Activated T-cell treated with anti-CD3 and anti-CD28 coated beads for 24 hours (primary cell): ENCODE measurements at regions not wholly inside any gene's neighbourhood (a gene's known extent, or its start where the extent isn't known, plus 50 kb on each side); places are given as distances from the start of the nearest gene placed in this dataset.

ENCODE experiments used
- DNase-seq: peaks from one replicate; pipeline ENCODE4 v3.0.0-alpha.2; 2020; ENCODE audit warnings: low read depth

DNA sequence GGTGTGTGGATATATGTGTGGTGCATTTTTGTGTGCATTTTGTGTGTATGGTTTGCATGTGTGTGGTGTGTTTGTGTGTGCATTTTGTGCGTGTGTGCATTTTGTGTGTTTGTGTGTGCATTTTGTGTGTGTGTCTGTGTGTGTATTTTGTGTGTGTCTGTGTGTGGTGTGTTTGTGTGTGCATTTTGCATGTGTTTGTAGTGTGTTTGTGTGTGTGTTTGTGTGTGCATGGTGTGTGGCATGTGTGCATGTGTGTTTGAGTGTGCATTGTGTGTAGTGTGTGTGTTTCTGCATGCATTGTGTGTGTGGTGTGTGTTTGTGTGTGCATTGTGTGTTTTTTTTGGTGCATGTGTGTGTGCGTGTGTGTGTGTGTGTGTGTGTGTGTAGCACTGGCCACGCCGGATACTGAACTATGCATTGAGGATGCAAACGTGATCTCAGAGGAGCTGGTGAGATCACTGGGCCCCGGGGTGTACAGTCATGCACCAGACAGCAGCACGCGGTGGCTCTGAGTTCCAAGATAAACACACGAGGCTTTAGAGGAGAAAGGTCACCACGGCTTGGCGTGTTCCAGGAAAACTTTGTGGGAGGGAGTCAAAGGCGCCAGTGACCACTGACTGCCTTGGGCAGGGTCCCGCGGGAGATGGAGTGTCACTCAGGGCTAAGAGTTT, 106.6 kb upstream of the SHH start:
- DNase-seq = no peak

DNA sequence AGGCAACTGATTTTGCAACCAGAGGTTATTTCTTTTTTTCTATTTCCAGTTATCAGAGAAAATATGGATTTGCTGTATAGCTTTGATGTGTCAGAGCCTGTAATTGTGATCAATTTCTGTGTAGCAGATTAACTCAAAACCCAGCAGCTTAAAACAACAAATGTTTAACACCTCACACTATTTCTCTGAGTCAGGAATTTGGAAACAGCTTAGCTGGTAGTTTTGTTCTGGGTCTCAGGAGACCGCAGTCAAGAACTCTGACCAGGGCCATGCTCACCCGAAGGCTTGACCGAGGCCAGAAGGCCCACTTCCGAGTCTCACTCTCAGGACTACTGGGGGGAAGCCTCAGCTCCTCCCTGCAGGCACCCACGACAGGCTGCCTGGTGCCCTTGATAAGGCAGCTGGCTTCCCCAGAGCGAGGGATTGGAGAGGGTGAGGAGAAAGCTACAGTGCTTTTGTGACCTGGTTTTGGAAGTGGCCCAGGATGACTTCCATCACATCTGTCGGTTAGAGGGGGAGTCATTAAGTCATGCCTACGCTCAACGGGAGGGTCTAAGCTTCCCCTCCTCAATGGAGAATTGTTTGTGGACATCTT, 105.7 kb upstream of the SHH start:
- DNase-seq = no peak

DNA sequence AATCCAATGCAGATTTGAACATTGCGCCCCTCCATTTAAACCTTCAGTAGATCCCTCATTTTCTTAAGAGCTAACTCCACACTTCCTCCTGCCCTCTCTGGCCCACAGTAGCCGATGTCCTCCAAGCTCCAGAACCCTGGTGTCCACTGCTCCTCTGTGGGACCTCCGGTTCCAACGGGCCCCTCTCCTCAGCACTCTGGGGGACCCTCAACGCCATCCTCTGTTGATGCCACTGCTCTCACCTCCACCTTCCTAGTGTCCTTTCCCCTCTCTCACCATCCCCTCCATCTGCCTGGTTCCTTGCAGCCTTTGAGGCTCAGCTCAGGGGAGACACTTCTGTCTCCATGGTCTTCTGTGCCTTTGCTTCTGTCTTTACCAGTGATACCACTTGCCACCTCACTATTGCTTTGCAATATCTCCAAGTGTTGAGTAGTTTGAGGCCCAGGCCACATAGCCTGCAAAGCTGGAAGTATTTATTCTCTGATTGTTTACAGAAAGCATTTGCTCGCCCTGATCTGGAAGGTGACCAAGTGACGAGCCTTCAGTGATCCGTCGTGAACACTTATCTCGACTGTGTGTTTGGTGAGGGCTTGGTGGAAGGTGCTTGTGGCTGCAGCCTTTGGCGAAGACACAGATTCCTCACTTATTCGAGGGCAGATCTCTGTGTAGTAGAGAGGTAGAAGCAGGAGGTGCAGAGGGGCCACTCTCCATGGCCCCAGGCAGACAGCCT, 104.8 kb upstream of the SHH start:
- no peak for DNase-seq

DNA sequence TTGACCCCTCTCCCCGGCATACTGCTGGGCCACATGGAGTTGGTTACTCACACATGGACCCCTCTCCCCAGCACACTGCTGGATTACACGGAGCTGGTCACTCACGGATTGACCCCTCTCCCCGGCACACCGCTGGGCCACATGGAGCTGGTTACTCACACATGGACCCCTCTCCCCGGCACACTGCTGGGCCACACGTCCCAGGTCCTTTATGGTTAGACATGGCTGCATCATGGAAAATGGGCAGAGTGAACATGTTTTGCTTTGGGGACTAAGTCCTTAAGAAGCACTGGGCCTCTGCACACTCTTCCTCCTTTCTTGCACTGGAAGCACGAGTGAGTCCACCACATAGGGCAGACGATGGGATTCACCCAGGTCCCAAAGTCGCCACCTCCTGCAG, 102.1 kb upstream of the SHH start:
- DNase-seq = no peak

DNA sequence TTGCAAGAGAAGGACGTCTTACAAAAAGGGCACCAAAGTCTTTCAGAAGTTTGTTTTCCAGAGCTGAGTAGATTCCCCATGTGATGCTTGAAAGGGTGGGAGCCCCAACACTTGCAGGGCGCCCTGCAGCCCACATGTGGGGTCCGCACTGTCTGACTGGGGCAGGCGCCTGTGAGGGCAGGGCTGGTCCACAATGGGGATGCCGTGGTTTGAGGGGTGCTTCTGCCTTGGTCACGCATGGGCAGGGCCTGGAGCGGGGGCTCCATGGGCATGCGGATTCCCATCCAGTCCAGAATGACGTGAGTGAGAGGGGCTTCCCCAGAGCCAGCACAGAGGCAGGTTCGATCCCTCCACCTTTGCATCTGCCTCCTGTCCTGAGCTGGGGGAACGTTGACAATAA, 101.5 kb upstream of the SHH start:
- no peak for DNase-seq

DNA sequence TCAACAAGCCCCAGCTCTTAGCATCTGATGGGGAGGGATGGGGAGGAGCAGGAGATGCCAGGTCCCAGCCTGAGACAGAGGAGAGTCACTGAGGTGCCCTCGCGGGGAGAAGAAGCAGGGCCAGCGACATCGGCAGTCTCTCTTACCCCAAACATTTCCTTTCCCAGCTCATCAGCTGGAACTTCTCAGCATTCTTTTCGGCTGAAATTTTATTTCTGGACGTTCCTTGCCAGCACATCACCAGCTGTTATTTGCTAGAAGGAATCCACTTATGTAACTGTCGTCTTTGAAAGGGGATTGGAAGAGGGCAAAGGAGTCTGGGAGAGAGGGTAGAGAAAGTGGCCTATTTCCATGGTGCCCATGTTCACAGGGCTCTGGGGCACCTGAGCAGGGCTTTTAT, 101.0 kb upstream of the SHH start:
- DNase-seq = no peak

DNA sequence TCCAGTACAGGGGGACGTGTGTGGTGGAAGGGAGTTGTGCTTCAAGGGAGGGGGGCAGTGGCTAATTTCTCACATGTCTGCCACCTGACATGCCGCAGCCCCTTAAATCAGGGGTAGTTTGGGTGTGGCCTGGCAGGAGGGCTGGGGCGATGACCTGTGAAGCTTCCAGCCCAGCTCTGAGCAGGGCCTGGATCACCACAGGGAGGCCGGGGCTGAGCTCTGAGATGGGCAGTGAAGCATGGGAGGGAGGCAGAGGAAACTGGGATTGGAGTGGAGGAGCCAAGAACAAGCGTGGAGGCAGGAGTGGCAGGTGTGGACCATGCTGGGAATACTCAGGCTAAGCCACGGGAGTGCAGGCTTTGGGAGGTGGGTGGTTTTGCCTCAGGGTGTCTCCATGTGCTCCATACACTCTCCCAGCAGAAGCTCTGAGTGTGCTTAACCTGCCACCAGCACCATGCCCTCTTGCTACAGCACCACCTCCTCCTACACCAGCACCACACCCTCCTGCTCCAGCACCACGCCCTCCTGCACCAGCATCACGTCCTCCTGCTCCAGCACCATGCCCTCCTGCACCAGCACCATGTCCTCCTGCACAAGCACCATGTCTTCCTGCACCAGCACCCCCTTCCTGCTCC, 99.3 kb upstream of the SHH start:
- DNase-seq = no peak

DNA sequence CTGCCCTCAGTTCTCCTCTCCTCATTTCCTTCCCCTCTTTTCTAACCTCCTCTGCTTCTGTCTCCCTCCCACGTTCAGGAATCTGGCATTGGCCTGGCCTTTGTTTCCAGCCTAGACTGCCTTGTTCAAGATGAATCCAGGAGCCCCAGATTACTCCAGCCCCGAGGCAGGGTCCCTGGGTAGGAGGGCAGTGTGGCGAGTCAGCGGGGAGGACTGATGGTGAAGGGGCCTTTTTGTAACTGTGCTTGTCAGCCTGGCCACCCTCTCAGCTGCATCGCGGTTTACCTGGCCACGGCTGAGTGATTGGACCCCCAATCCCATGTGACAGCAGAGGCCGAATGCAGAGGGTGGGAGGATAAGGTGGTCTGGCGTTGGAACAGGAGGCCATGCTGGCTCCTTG, 96.1 kb upstream of the SHH start:
- DNase-seq = no peak

DNA sequence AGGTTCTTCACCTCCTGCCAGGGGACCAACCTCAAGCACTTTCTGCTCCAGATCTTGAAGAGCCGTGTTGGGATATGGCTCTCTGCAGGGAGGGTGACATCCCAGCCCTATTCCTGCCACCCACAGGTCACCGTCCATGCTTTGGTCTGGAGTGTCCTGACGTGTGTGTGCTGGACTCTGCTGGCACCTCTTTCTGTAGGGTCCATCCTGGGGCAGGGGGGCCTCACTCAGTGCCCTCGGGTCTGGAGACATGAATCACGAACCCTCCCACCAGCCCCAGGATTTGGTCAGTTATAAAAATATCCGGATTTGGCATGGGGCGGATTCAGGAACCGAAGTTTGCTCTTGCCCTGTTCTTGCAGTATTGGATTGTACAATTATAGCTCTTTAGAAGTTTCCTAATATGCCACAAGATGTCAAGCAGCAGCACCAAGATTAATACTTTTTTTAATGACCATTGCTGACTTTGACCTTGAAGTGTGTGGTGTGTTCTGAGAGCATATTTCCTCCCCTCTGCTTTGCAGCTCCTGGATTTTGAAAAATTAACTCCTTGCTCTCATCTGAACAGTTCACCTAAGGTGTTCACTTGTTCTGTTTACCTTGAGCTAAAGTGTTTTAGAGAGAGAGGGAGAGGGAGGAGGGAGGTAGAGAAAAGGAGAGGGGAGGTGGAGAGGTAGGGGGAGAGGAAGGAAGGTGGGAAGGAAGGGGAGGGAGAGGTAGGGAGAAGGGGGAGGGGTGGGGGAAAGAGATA, 95.4 kb upstream of the SHH start:
- no peak for DNase-seq

DNA sequence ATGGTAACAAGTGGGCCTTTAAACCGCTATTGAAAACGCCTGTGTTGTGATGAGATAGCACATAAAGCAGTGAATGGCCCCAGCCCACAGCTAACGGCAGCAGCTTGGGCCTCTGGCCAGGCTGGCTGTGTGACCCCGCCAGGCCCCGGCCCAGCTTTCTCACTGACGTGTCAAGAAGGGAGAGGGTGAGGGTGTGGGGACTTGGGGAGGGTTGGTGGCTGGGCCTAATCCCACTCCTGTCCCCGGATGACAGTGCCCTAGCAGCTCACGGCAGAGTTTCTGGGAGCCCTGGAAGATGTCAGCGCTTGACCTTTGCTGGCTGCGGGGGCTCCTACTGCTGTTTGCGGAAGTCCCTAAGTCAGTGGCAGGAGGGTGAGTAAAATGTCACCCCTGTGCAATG, 88.9 kb upstream of the SHH start:
- no peak for DNase-seq

DNA sequence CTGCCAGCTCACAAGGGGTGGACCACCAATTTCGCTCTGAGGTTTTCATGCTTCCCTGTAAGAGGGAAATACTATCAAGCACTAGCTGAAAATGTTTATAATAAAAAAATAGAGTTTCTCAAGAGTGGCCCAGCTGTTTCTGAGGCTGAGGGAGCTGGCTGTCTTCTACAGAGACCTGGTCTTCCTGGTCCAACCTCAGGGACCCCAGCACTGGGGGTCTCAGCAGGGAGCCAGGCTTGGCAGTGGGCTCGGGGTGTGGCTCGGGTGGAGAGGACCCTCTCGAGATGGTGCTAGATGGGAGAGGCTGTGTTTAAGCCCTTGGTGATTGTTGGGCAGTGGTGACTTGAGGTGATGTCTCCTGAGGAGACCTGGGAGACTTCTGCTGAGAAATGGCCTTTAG, 87.3 kb upstream of the SHH start:
- no peak for DNase-seq

DNA sequence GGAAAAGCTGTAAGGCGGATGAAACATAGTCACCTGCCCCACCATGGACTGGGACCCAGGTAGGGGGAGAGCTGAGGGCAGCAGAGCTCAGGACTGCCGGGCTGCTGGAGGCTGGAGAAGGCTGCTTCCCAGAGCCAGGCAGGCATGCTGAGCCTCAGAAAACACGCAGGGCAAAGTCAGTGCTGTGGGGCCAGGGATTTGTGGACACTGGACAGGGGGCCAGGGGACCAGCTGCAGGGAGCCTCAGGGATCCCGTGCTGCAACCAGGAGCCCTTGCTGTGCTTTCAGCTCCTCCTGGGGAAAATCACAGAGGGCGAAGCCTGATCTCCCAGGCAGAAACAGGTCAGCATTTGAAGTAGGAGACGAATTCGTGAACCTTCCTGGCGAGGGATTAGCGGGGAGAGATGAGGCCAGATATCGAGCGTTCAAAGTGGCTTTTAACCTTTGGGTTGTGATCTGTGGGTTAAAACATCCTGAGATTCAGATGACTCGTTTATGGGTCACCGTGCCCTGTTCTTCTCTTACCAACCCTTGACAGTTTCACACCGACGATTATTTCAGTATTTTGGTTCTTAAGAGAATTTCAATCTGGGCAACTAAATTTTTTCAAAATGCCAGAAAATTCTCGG, 85.6 kb upstream of the SHH start:
- DNase-seq = no peak

DNA sequence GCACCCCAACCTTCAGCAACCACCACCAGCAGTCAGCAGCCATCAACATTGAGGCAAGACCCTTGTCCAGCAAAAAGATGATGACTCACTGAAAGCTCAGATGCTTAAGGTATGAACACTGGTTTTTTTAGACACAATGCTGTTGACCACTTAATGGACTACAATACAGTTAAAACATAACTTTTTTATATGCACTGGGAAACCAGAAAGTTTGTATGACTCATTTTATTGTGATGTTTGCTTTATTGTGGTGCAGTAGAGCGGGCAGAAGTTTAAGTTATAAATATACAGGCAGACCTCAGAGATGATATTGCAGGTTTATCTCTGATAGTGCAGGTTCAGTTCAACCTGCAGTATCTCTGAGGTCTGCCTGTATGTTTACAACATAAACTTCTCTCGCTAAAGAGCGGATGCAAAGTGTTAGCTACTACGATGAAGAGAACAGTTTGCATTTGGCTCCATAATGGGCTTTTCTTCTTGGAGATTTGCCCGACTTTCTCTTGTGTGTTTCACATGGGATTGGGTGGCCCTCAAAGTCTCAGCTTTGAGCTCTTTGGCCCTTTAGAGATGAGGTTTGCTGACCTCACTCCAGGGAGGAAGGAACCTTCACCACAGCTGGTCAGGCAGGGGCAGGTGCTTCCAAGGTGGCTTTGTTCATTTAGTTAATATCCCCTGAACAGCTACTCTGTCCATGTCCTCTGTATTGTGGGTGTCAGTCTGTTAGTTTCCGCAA, 84.4 kb upstream of the SHH start:
- no peak for DNase-seq

DNA sequence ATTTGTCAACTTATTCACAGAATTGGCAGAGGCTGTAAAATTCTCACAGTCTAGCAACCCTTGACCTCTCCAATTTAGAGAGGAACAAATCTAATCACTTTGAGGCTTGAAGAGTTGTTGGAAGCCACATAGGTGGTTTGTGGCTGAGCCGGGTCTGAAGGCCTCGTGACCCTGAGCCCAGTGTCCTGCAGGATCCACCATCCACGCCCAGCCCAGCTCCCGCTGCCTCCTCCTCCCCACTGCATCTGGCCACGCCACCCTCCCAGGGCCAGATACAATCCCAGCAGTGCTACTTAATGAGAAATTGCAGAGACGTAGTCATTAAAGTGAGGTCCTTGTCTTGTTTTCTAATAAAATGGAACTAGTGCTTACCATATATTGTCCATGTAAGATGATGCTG, 81.4 kb upstream of the SHH start:
- DNase-seq = no peak

DNA sequence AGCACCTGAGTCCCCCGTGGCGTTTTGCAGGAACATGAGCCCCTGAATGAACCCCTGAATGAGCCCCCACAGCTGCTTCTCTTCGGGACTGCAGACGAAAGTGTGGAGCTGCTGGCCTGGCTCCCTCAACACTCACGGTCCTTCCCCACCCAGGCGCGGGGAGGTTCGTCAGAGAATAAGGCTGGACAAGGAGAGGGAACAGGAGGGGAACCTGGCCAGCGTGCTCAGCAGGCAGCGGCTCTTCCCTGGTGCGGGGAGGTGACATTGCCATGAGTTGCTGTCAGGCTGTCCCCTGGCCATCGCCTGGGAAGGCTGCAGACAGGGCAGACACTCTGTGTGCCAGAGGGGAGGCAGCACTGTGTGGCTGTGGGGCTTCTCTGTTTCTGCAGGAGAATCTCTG, 80.9 kb upstream of the SHH start:
- DNase-seq = no peak

DNA sequence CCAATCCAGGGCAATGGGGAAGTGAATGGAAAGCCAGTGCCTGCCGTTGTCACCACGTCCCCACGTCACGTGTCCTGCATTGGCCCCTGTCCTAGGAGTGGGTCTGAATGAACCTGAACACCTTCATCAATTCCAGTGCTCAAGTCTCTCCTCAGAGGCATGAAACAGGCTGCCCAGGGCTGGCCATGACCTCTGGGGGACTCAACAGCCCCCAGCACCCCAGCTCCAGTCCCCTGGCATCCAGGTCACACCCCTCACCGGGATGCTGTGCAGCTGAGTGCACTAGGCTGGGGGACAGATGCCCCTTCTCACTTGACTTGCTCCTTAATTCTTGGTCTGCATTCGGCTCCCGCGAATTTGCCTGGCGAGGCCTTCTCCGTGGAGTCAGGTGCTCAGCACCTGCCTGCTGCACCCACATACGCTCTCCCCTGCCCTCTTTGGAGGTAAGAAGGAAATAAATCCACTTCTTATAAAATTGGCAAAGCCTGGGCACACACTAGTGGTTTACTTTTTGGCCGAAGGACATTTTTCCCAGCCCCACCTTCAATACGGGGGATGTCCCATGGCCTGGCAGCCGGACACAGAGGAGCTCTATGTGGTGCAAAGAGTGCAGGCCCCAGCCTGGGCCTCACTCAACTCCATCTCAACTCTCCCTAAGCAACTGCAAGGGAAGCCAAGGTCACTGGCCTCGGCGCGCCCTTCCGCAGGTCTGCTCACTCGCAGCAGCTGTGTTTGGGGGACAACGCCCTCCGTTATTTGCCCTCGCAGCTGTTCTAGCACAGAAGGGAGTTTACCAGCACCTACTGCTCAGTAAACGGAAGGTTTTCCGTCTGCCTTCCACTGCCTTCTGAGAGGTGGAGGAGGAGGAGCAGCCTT, 77.6 kb upstream of the SHH start:
- DNase-seq = no peak

DNA sequence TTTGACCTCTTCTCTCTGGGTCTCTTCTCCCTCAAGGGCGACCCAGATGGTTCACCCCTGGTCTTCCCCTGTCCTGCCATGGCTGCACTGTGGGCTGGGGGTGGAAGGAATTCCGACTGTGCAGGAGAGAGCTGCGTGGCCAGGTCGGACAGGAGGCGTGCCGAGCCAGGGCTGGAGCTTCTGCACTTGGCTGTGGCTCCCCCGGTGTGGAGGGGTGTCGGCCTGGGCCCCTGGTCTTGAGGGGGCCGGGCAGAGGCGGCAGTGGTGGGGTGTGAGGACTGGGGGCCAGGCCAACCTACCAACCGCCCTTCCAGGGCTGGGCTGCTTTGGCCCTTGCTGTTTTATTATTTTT, 74.9 kb upstream of the SHH start:
- no peak for DNase-seq

DNA sequence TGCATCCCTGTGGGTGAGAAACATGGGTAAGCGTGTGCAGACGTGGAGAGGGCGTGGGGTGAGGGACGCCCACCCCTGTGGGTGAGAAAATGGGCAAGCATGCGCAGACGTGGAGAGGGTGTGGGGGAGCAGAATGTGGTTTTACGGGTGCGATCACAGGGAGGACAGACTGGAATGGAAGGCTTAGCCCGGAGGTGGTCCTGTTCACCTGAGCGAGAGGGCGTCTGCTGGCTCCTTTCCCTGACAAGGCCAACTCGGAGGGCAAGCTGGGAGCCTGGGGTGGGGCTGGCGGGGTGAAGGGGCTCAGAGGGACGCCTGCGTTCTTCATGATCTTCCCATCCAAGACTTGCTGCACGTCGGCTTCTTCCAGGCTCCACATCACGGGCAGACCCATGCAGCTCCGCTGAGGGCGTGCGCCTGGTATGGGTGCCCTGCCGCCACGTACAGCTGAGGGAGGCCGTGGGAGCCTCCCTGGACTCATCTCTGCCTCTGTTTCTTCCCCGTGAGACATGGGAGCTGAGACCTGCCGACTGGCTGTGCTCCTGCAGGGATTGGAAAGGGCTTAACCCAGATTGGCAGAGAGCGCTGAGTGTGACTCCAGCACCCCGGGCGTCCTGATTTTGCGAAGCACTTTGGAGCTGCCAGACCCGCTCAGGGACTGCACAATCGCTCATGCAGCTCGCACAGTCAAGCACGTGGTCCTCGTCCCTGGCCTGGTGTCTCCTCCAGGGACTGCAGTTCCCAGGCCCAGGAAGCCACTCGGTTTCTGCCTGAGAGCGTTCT, 74.3 kb upstream of the SHH start:
- DNase-seq = no peak
